UCSD-AML1 (cell line): ENCODE measurements at regions not wholly inside any gene's neighbourhood (a gene's known extent, or its start where the extent isn't known, plus 50 kb on each side); places are given as distances from the start of the nearest gene placed in this dataset.
"Not testable (repeated sequence)": the region's sequence is repeated elsewhere in the genome, so short reads cannot be mapped to it uniquely, and the experiment has no call there.

Experiments
- DNase-seq: peaks from one replicate; lab custom pipeline; 2025; ENCODE audit not compliant: unreplicated experiment; lab: John Stamatoyannopoulos, UW

- no peak for DNase-seq
Measured at GRCh38 chrX:41033299-41033698, 51.9 kb upstream of the USP9X start.

- not testable (repeated sequence) for DNase-seq
Measured at GRCh38 chrX:41034902-41035301, 50.3 kb upstream of the USP9X start.
